Activated naive CD8-positive, alpha-beta T cell treated with anti-CD3 and anti-CD28 coated beads, Interleukin-2, amount 10 ng/mL, durations not matched to agents 7 days and 5 days (primary cell): ENCODE measurements at regions not wholly inside any gene's neighbourhood (a gene's known extent, or its start where the extent isn't known, plus 50 kb on each side); places are given as distances from the start of the nearest gene placed in this dataset.
A peak's percentile ranks its signal among the peaks of the same experiment; 100 is the strongest.

ENCODE experiments used
- ATAC-seq: fragments of 150-1000 bp; cut with Tn5 transposase; one replicate; pipeline ENCODE4 v1.10.0; 2021; ENCODE audit warnings: low read depth, moderate library complexity
- POLR2A ChIA-PET: fragments of 350-600 bp; sonication (Branson Sonifier 250); formaldehyde crosslinking; loops from one replicate; lab custom pipeline; 2021; ENCODE audit warnings: antibody characterized with exemption; lab: Charles Lee
- DNase-seq: peaks from one replicate; pipeline ENCODE4 v3.0.0; 2021
- H3K27ac Mint-ChIP-seq: one replicate; pipeline ENCODE4 v1.8.0; 2022; ENCODE audit warnings: mild to moderate bottlenecking, mixed read lengths
- H3K27me3 Mint-ChIP-seq: one replicate; pipeline ENCODE4 v1.8.0; 2022; ENCODE audit warnings: mild to moderate bottlenecking, moderate library complexity, mixed read lengths
- H3K36me3 Mint-ChIP-seq: one replicate; pipeline ENCODE4 v1.8.0; 2021; ENCODE audit warnings: mild to moderate bottlenecking, mixed read lengths
- H3K4me1 Mint-ChIP-seq: one replicate; pipeline ENCODE4 v1.8.0; 2021; ENCODE audit warnings: mixed read lengths
- H3K4me3 Mint-ChIP-seq: one replicate; pipeline ENCODE4 v1.8.0; 2022; ENCODE audit warnings: mild to moderate bottlenecking, moderate library complexity, mixed read lengths
- H3K9me3 Mint-ChIP-seq: one replicate; pipeline ENCODE4 v1.8.0; 2021; ENCODE audit warnings: mixed read lengths

- POLR2A ChIA-PET, result no interaction called here
- peaks cover 3% of the 10 kb centered on the region for H3K9me3 Mint-ChIP-seq
- peaks cover 2% of the 10 kb centered on the region for H3K36me3 Mint-ChIP-seq
- no peak overlapping the region for H3K4me3 Mint-ChIP-seq
- H3K27me3 Mint-ChIP-seq, result peaks cover 2% of the 10 kb centered on the region
- no peak overlapping the region for H3K27ac Mint-ChIP-seq
- ATAC-seq (no peak), DNase-seq (no peak)
- H3K4me1 Mint-ChIP-seq, result peaks cover 9% of the 10 kb centered on the region
These were observed 1178.9 kb downstream of the BCL11B start for GRCh38 chr14:98093111-98093510.

GRCh38 chr14:98099527-98099926 is 1172.5 kb downstream of the BCL11B start:
- H3K9me3 Mint-ChIP-seq, result peaks cover 13% of the 10 kb centered on the region
- H3K27ac Mint-ChIP-seq, result peak overlapping the region; percentile 4
- H3K36me3 Mint-ChIP-seq, result peaks cover 4% of the 10 kb centered on the region
- no peak overlapping the region for H3K4me3 Mint-ChIP-seq
- ATAC-seq (no peak), DNase-seq (no peak)
- H3K4me1 Mint-ChIP-seq, result peaks cover 15% of the 10 kb centered on the region
- POLR2A ChIA-PET, result no interaction called here
- H3K27me3 Mint-ChIP-seq, result no peaks in the 10 kb centered on the region

- H3K27ac Mint-ChIP-seq, result no peak overlapping the region
- POLR2A ChIA-PET, result no interaction called here
- peaks cover 10% of the 10 kb centered on the region for H3K9me3 Mint-ChIP-seq
- DNase-seq (no peak), ATAC-seq (no peak)
- H3K27me3 Mint-ChIP-seq, result peaks cover 3% of the 10 kb centered on the region
- peaks cover 4% of the 10 kb centered on the region for H3K36me3 Mint-ChIP-seq
- peaks cover 15% of the 10 kb centered on the region for H3K4me1 Mint-ChIP-seq
- no peak overlapping the region for H3K4me3 Mint-ChIP-seq
These were observed 1170.7 kb downstream of the BCL11B start for GRCh38 chr14:98101323-98101722.

GRCh38 chr14:98103705-98104104 is 1168.3 kb downstream of the BCL11B start:
- peaks cover 3% of the 10 kb centered on the region for H3K27me3 Mint-ChIP-seq
- no peak overlapping the region for H3K27ac Mint-ChIP-seq
- ATAC-seq, result peak; percentile 78
- H3K4me3 Mint-ChIP-seq, result no peak overlapping the region
- POLR2A ChIA-PET, result interaction anchor here (0.7 to 1.0 kb wide), 2 partner anchors 21 to 125 kb away, joined by 3 to 4 read pairs; no protein-coding TSS in a partner anchor
- H3K9me3 Mint-ChIP-seq, result peaks cover 6% of the 10 kb centered on the region
- H3K4me1 Mint-ChIP-seq, result peaks cover 14% of the 10 kb centered on the region
- peaks cover 4% of the 10 kb centered on the region for H3K36me3 Mint-ChIP-seq
- DNase-seq, result no peak

GRCh38 chr14:98109326-98109725 is 1162.7 kb downstream of the BCL11B start:
- POLR2A ChIA-PET, result no interaction called here
- no peaks in the 10 kb centered on the region for H3K9me3 Mint-ChIP-seq
- no peaks in the 10 kb centered on the region for H3K4me1 Mint-ChIP-seq
- peaks cover 3% of the 10 kb centered on the region for H3K27me3 Mint-ChIP-seq
- H3K4me3 Mint-ChIP-seq, result no peak overlapping the region
- DNase-seq, result no peak
- H3K27ac Mint-ChIP-seq, result no peak overlapping the region
- no peaks in the 10 kb centered on the region for H3K36me3 Mint-ChIP-seq
- ATAC-seq, result no peak

- POLR2A ChIA-PET, result interaction anchor here (0.7 kb wide), 1 partner anchor 39 kb away, joined by 3 read pairs; no protein-coding TSS in a partner anchor
- no peaks in the 10 kb centered on the region for H3K27me3 Mint-ChIP-seq
- H3K27ac Mint-ChIP-seq, result no peak overlapping the region
- no peaks in the 10 kb centered on the region for H3K36me3 Mint-ChIP-seq
- ATAC-seq, result no peak
- no peaks in the 10 kb centered on the region for H3K4me1 Mint-ChIP-seq
- H3K9me3 Mint-ChIP-seq, result no peaks in the 10 kb centered on the region
- no peak overlapping the region for H3K4me3 Mint-ChIP-seq
- DNase-seq, result no peak
These were observed 1159.7 kb downstream of the BCL11B start for GRCh38 chr14:98112194-98112780.

GRCh38 chr14:98114122-98114895 is 1157.7 kb downstream of the BCL11B start:
- Mint-ChIP-seq H3K27ac (no peak overlapping the region), H3K36me3 (no peaks in the 10 kb centered on the region)
- POLR2A ChIA-PET, result no interaction called here

GRCh38 chr14:98114946-98115345 is 1157.1 kb downstream of the BCL11B start:
- DNase-seq (no peak), ATAC-seq (no peak)
- Mint-ChIP-seq H3K4me3 (no peak overlapping the region), H3K36me3 (no peaks in the 10 kb centered on the region), H3K9me3 (no peaks in the 10 kb centered on the region), H3K4me1 (no peaks in the 10 kb centered on the region), H3K27me3 (no peaks in the 10 kb centered on the region), H3K27ac (no peak overlapping the region)
- POLR2A ChIA-PET, result interaction anchor here (0.6 kb wide), 1 partner anchor 76 kb away, joined by 3 read pairs; no protein-coding TSS in a partner anchor

More at GRCh38 chr14:98114122-98114895, 1157.7 kb downstream of the BCL11B start:
- no peak overlapping the region for H3K4me3 Mint-ChIP-seq
- no peak for DNase-seq
- H3K4me1 Mint-ChIP-seq, result no peaks in the 10 kb centered on the region
- H3K9me3 Mint-ChIP-seq, result no peaks in the 10 kb centered on the region
- ATAC-seq, result no peak
- no peaks in the 10 kb centered on the region for H3K27me3 Mint-ChIP-seq

- no peak overlapping the region for H3K4me3 Mint-ChIP-seq
- H3K9me3 Mint-ChIP-seq, result peaks cover 8% of the 10 kb centered on the region
- POLR2A ChIA-PET, result no interaction called here
- ATAC-seq (no peak), DNase-seq (no peak)
- H3K4me1 Mint-ChIP-seq, result peaks cover 12% of the 10 kb centered on the region
- peaks cover 13% of the 10 kb centered on the region for H3K36me3 Mint-ChIP-seq
- H3K27me3 Mint-ChIP-seq, result no peaks in the 10 kb centered on the region
- H3K27ac Mint-ChIP-seq, result no peak overlapping the region
These were observed 1153.2 kb downstream of the BCL11B start for GRCh38 chr14:98118749-98119148.

GRCh38 chr14:98119739-98120138 is 1152.3 kb downstream of the BCL11B start:
- DNase-seq (no peak), ATAC-seq (no peak)
- H3K36me3 Mint-ChIP-seq, result peaks cover 19% of the 10 kb centered on the region
- peaks cover 15% of the 10 kb centered on the region for H3K4me1 Mint-ChIP-seq
- no peak overlapping the region for H3K27ac Mint-ChIP-seq
- H3K9me3 Mint-ChIP-seq, result peaks cover 15% of the 10 kb centered on the region
- no peaks in the 10 kb centered on the region for H3K27me3 Mint-ChIP-seq
- H3K4me3 Mint-ChIP-seq, result no peak overlapping the region
- POLR2A ChIA-PET, result no interaction called here

- peak; percentile 45 for ATAC-seq
- H3K36me3 Mint-ChIP-seq, result peaks cover 22% of the 10 kb centered on the region
- H3K27me3 Mint-ChIP-seq, result no peaks in the 10 kb centered on the region
- peaks cover 19% of the 10 kb centered on the region for H3K9me3 Mint-ChIP-seq
- no peak overlapping the region for H3K27ac Mint-ChIP-seq
- H3K4me3 Mint-ChIP-seq, result no peak overlapping the region
- DNase-seq, result no peak
- POLR2A ChIA-PET, result no interaction called here
- peaks cover 15% of the 10 kb centered on the region for H3K4me1 Mint-ChIP-seq
These were observed 1151.0 kb downstream of the BCL11B start for GRCh38 chr14:98120831-98121464.

- Mint-ChIP-seq H3K27ac (no peak overlapping the region), H3K4me1 (peaks cover 15% of the 10 kb centered on the region), H3K36me3 (peaks cover 22% of the 10 kb centered on the region), H3K4me3 (no peak overlapping the region), H3K9me3 (peaks cover 19% of the 10 kb centered on the region), H3K27me3 (no peaks in the 10 kb centered on the region)
- DNase-seq, result no peak
- POLR2A ChIA-PET, result no interaction called here
- peak; percentile 42 for ATAC-seq
These were observed 1149.5 kb downstream of the BCL11B start for GRCh38 chr14:98122527-98122926.

- POLR2A ChIA-PET, result interaction anchor here (0.5 to 2.0 kb wide), 2 partner anchors 33 to 153 kb away, joined by 3 to 5 read pairs; no protein-coding TSS in a partner anchor
These were observed 1141.3 kb downstream of the BCL11B start for GRCh38 chr14:98130691-98131090.

More at GRCh38 chr14:98130691-98131090, 1141.3 kb downstream of the BCL11B start:
- no peak for ATAC-seq
- H3K9me3 Mint-ChIP-seq, result peaks cover 3% of the 10 kb centered on the region
- H3K4me1 Mint-ChIP-seq, result peaks cover 24% of the 10 kb centered on the region
- DNase-seq, result no peak
- H3K27me3 Mint-ChIP-seq, result no peaks in the 10 kb centered on the region
- H3K36me3 Mint-ChIP-seq, result peaks cover 3% of the 10 kb centered on the region
- no peak overlapping the region for H3K27ac Mint-ChIP-seq
- H3K4me3 Mint-ChIP-seq, result no peak overlapping the region
